Neuron (in vitro differentiated cells): ENCODE measurements at regions not wholly inside any gene's neighbourhood (a gene's known extent, or its start where the extent isn't known, plus 50 kb on each side); places are given as distances from the start of the nearest gene placed in this dataset.
"Not testable (repeated sequence)": the region's sequence is repeated elsewhere in the genome, so short reads cannot be mapped to it uniquely, and the experiment has no call there.

Experiments used
- H2AFZ ChIP-seq: one replicate; pipeline ENCODE4 v1.6.1; 2013; ENCODE audit warnings: low read depth, mild to moderate bottlenecking, inconsistent platforms, low read length, moderate library complexity
- H3K27me3 ChIP-seq: one replicate; pipeline ENCODE4 v1.6.1; 2013; ENCODE audit warnings: low read length; ENCODE audit not compliant: insufficient read depth
- H3K36me3 ChIP-seq: one replicate; pipeline ENCODE4 v1.6.1; 2013; ENCODE audit warnings: low read length; ENCODE audit not compliant: insufficient read depth
- H3K4me1 ChIP-seq: one replicate; pipeline ENCODE4 v1.6.1; 2013; ENCODE audit warnings: low read length; ENCODE audit not compliant: insufficient read depth
- H3K4me3 ChIP-seq: 2 replicates; pipeline ENCODE4 v1.5.1; 2013; ENCODE audit warnings: mild to moderate bottlenecking, low read length, moderate library complexity
- H3K9me3 ChIP-seq: one replicate; pipeline ENCODE4 v1.6.1; 2013; ENCODE audit warnings: low read length

DNA sequence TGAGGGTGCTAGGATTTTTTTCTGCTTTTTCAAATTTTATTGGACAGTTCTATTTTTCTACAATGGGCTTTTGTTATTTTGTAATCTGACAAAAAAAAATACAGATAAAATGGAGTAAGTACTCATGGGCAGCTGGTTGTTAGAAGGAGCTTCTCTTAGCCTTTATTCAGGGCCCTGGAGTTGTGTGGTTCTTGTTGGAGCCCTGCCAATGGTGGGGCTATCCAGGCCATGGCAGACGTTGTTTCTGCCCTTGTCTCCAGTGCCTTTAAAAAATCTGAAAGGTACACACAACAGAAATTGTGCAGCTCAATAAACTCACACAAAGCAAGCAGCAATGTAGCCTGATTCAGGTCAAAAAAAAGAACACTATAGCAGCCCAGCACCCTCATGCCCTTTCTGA is 153.5 kb upstream of the GALNT2 start:
- no peaks in the 10 kb centered on the region for H3K36me3 ChIP-seq
- H2AFZ ChIP-seq: no peak overlapping the region
- no peaks in the 10 kb centered on the region for H3K9me3 ChIP-seq
- peaks cover 3% of the 10 kb centered on the region for H3K27me3 ChIP-seq
- H3K4me3 ChIP-seq: no peak overlapping the region
- H3K4me1 ChIP-seq: no peaks in the 10 kb centered on the region

DNA sequence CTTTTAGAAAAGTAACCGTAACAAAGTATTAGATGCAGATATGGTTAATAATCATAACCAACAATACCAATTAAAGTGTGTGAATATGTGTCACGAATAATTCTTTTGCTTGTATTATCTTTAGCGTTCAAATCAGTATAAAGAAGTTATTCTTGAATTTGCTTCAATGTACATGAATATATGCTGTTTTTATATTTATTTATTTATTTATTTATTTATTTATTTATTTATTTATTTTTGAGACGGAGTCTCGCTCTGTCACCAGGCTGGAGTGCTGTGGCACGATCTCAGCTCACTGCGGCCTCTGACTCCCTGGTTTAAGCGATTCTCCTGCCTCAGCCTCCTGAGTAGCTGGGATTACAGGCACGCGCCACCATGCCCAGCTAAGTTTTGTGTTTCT is 147.6 kb upstream of the GALNT2 start:
- peaks cover 17% of the 10 kb centered on the region for H3K4me1 ChIP-seq
- H3K27me3 ChIP-seq, H3K9me3 ChIP-seq, H3K36me3 ChIP-seq, H2AFZ ChIP-seq, H3K4me3 ChIP-seq: not testable (repeated sequence)

DNA sequence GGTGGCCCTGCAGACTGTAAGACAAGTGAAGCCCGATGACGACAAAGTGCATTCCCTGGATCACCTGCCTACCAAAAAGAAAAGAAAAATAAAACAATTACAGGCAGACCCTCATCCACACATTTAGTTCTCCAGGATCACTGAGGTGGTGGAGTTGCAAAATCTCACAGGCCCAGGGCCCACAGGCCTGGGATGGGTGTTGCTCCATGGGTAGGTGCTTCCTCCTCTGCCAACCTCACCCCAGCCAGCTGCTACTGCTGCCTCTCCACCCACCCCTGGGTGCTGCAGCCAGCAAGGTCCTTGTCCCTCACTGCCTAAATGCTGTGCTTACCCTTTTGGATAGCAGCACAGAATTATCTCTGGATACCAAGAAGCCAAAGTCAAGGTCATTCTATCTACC is 146.4 kb upstream of the GALNT2 start:
- Histone ChIP-seq H3K27me3 (peaks cover 4% of the 10 kb centered on the region), H3K4me1 (peaks cover 17% of the 10 kb centered on the region), H3K4me3 (no peak overlapping the region), H3K9me3 (no peaks in the 10 kb centered on the region), H3K36me3 (no peaks in the 10 kb centered on the region), H2AFZ (no peak overlapping the region)

DNA sequence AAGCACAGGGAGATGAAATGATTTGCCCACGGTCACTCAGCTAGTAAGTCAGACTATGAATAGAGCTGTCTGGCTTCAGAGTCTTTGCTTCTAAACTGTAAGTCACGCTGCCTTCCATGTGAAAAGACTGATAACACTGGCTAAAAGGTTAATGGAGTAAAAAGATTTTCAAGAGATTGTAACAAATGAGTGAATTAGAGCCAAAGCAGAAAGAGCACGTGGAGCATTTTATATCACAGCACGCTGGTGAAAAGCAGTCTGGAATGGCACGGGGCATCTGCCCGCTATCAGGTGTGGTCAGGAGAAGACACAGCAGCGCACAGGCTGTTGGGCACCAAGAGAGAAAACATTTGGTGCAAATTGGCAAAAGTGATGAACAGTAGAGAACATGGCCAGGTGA is 144.8 kb upstream of the GALNT2 start:
- Histone ChIP-seq H3K36me3 (no peaks in the 10 kb centered on the region), H2AFZ (no peak overlapping the region), H3K4me3 (no peak overlapping the region), H3K27me3 (peaks cover 6% of the 10 kb centered on the region), H3K4me1 (peaks cover 17% of the 10 kb centered on the region), H3K9me3 (no peaks in the 10 kb centered on the region)

DNA sequence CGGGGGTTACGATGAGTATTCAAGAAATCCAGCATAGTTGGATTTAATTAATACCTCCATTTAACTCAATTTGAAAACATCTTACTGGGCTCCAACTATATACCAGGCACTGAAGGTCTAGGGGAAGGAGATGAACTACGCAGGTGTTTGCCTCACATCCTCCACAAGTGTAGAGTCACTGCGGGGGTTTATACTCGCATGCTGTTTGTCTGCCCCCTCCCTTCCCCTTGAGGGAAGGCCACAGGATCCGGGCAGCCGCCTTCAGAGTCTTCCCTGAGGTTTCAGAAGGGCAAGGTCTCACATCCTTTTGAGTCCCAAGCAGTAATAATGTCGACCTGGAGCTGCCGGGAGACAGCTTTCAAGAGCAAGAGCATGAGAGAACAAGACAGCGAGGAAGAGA is 142.4 kb upstream of the GALNT2 start:
- Histone ChIP-seq H2AFZ (no peak overlapping the region), H3K4me1 (peaks cover 17% of the 10 kb centered on the region), H3K36me3 (no peaks in the 10 kb centered on the region), H3K9me3 (no peaks in the 10 kb centered on the region), H3K4me3 (no peak overlapping the region), H3K27me3 (peaks cover 6% of the 10 kb centered on the region)

DNA sequence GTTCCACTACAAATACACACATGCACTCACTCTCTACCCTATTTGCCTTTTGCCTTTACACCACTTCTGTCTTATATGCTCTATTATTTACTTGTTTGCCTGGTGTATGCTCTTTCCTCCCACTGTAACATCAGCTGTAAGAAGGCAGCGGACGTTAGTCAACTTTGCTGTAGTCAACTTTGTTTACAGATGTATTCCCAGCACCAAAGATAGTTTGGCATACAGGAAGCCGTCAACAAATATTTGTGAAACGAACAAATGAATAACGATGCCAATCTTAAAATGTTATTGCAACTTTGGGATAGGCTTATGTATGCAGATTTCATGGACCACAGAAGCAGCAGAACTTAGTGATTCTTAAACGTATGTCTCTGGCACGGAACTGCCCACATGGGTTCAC is 138.3 kb upstream of the GALNT2 start:
- no peaks in the 10 kb centered on the region for H3K4me1 ChIP-seq

DNA sequence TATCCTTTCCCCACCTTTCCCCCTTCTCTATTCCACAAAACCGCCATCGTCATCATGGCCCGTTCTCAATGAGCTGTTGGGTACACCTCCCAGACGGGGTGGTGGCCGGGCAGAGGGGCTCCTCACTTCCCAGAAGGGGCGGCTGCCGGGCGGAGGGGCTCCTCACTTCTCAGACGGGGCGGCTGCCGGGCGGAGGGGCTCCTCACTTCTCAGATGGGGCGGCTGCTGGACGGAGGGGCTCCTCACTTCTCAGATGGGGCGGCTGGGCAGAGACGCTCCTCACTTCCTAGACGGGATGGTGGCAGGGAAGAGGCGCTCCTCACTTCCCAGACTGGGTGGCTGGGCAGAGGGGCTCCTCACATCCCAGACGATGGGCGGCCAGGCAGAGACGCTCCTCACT is 135.3 kb upstream of the GALNT2 start:
- not testable (repeated sequence) for H3K4me1 ChIP-seq, H3K9me3 ChIP-seq, H2AFZ ChIP-seq, H3K27me3 ChIP-seq, H3K4me3 ChIP-seq, H3K36me3 ChIP-seq

More for the DNA sequence above, 138.3 kb upstream of the GALNT2 start:
- Histone ChIP-seq H2AFZ (no peak overlapping the region), H3K4me3 (no peak overlapping the region), H3K36me3 (no peaks in the 10 kb centered on the region), H3K9me3 (no peaks in the 10 kb centered on the region), H3K27me3 (peaks cover 6% of the 10 kb centered on the region)

DNA sequence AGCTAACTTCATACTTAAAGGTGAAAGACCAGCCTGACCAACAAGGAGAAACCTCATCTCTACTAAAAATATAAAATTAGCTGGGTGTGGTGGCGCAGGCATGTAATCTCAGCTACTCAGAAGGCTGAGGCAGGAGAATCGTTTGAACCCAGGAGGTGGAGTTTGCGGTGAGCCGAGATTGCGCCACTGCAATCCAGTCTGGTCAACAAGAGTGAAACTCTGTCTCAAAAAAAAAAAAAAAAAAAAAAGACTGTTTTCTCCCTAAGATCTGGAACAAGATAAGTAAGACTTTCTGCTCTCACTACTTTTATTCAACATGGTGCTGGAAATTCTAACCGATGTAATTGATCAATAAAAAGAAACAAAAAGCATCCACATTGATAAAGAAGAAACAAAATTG is 131.9 kb upstream of the GALNT2 start:
- not testable (repeated sequence) for H3K9me3 ChIP-seq, H3K27me3 ChIP-seq, H2AFZ ChIP-seq, H3K4me1 ChIP-seq, H3K36me3 ChIP-seq, H3K4me3 ChIP-seq

DNA sequence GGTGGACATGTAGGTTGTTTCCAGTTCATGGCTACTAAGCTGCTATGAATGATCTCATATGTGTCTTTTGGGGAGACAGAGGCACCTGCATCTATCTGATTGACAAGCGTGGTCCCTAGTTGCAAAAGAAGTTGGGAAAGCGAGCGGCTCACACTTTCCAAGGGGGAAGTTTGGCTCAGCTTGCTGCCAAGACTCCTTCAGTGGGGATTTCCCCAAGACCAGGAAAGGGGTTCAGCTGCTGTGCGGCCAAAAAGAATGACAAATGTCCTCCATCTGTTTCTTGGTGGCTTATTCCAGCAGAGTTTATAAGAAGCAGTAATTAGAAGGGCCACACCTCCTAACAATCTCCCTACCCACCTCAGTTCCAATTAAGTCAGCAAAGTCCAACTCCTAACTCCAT is 128.5 kb upstream of the GALNT2 start:
- Histone ChIP-seq H3K4me1 (no peaks in the 10 kb centered on the region), H3K4me3 (no peak overlapping the region), H3K27me3 (no peaks in the 10 kb centered on the region), H3K9me3 (no peaks in the 10 kb centered on the region), H3K36me3 (no peaks in the 10 kb centered on the region), H2AFZ (no peak overlapping the region)

DNA sequence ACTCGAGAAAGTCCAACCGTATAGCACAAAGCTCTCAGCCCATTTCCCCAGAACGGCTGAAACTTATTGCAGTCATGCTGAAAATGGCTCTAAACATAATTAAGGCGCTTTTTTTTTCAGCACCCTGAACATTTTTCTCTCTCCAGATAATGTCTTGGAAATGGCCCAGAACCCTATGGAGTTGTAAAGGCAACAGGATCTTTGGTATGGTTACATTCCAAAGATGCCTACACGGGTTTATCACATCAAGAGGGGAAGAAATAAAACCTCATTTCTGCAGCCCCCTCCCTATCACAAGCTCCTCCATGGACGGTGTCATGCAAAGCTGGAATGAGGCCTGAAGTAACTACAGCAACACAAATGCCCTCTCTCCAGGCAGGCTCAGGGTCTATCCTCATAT is 126.4 kb upstream of the GALNT2 start:
- Histone ChIP-seq H3K4me3 (no peak overlapping the region), H2AFZ (no peak overlapping the region), H3K4me1 (no peaks in the 10 kb centered on the region), H3K27me3 (no peaks in the 10 kb centered on the region), H3K36me3 (no peaks in the 10 kb centered on the region), H3K9me3 (no peaks in the 10 kb centered on the region)

DNA sequence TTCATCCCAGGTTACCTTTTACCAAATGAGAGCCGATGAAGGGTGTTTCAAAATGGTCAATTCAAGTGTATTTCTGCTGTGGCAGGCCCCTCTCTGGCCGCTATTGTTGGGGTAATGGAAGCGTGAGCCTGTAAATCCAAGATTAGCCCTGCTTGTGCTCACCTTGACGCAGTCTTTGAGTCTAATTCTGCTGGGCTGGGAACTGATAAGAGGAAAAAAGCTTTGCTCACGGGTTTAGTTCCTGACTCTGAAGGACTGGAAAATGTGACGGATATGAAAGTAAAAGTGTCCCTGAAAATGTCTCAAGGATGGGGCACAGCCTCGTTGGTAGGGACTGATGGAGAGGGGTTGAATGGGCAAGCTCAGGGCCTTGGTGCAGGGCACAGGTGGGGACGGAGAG is 125.9 kb upstream of the GALNT2 start:
- no peaks in the 10 kb centered on the region for H3K27me3 ChIP-seq
- H2AFZ ChIP-seq: no peak overlapping the region
- H3K36me3 ChIP-seq: no peaks in the 10 kb centered on the region
- no peaks in the 10 kb centered on the region for H3K9me3 ChIP-seq
- H3K4me3 ChIP-seq: no peak overlapping the region
- H3K4me1 ChIP-seq: no peaks in the 10 kb centered on the region

DNA sequence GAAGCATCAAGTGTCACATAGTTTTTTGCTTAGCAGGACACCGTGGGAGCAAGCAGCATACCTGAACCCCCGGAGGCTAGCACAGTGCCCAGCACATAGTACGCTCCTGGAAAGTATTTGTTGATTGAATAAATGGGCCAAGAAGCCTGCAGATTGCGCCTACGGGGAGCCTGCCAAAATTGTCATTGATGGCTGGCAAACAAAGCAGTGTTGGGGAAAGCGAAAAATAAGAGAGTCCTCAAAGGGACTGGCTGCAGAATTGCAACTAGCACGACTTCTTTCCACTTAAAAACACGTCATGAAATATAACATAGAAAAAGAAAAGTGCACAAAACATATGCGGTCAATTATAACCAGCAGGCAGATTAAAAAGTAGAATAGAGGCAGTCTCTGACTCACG is 125.2 kb upstream of the GALNT2 start:
- Histone ChIP-seq H3K27me3 (no peaks in the 10 kb centered on the region), H3K9me3 (no peaks in the 10 kb centered on the region), H3K36me3 (no peaks in the 10 kb centered on the region), H2AFZ (no peak overlapping the region), H3K4me3 (no peak overlapping the region), H3K4me1 (no peaks in the 10 kb centered on the region)

DNA sequence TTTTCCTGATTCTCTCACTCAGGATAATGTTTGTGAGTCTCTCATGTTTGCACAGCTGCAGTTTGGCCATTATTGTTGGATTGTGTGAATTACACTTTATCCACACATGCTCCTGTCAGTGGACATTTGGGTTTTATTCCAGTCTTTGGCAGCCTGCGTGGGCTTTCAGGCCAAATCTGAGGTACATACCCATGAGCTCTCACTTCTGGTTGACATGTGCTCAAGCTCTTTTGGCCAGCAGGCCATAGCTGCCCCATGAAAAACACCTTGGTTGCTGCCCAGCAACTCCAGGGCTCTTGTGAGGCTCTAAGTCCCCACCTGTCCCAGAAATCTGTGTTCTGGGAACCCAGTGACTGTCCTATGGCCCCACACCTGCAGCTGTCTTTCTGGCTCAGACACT is 124.5 kb upstream of the GALNT2 start:
- Histone ChIP-seq H3K4me1 (no peaks in the 10 kb centered on the region), H2AFZ (no peak overlapping the region), H3K36me3 (no peaks in the 10 kb centered on the region)

DNA sequence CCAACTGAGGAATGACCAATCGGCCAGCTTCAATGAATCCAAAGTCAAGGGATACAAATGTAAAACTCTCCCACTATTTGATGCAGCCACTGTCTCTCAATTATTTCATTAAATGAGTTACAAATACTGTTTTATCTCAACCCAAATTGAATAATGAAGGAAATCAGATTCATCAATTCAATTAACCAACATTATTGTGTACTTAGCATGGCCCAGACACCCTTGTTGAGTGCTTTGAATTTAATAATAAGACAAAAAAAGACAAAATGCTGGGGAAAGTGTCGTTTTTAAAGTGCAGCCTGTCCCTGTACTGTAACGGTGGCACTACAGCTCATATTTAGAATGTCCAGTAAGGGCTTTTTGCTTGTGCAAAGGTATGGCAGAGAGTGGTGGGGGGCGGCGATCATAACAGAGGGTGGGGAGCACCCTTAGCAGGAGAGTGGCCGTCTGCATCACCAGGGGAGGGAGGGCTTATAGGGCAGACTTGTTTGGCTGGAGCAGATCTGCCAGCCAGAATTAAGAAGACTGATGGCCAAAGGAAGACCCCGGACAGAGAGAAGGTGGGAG is 123.8 kb upstream of the GALNT2 start:
- Histone ChIP-seq H3K9me3 (no peaks in the 10 kb centered on the region), H3K4me3 (no peak overlapping the region), H3K4me1 (no peaks in the 10 kb centered on the region), H3K27me3 (no peaks in the 10 kb centered on the region), H3K36me3 (no peaks in the 10 kb centered on the region), H2AFZ (no peak overlapping the region)

More for the DNA sequence above, 124.5 kb upstream of the GALNT2 start:
- no peaks in the 10 kb centered on the region for H3K27me3 ChIP-seq
- H3K9me3 ChIP-seq: no peaks in the 10 kb centered on the region
- H3K4me3 ChIP-seq: no peak overlapping the region
